ENCODE measurements at regions not wholly inside any gene's neighbourhood (a gene's known extent, or its start where the extent isn't known, plus 50 kb on each side); places are given as distances from the start of the nearest gene placed in this dataset.
A peak's percentile ranks its signal among the peaks of the same experiment; 100 is the strongest.

DNA sequence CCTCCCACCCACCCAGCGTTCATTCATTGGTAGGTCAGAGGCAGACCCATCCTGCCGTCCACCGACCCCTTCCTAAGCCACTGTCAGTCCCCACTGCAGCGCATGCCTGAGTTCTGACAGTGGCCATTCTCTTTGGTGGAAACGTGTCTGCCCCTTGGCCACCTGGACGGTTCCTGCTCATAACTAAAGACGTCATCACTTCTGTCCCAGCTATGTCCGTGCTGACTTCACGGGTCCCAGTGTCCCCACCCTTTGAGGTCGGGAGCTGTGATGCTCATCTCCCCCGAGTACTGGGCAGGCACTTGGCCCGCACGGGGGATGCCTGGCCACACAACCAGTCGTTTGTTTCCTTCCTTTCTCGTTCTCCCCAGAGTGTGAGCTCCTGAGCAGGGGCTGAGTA, 267.1 kb downstream of the C16orf95 start:
- Histone ChIP-seq H3K9me3 (peaks cover 0 to 3% of the 10 kb centered on the region in 2 donors), H3K4me1 (no peaks in the 10 kb centered on the region), H3K36me3 (no peaks in the 10 kb centered on the region), H3K27ac (no peak overlapping the region), H3K27me3 (peaks cover 0 to 60% of the 10 kb centered on the region in 2 donors), H3K4me3 (no peak overlapping the region)
- TF ChIP-seq, protein P1, sequence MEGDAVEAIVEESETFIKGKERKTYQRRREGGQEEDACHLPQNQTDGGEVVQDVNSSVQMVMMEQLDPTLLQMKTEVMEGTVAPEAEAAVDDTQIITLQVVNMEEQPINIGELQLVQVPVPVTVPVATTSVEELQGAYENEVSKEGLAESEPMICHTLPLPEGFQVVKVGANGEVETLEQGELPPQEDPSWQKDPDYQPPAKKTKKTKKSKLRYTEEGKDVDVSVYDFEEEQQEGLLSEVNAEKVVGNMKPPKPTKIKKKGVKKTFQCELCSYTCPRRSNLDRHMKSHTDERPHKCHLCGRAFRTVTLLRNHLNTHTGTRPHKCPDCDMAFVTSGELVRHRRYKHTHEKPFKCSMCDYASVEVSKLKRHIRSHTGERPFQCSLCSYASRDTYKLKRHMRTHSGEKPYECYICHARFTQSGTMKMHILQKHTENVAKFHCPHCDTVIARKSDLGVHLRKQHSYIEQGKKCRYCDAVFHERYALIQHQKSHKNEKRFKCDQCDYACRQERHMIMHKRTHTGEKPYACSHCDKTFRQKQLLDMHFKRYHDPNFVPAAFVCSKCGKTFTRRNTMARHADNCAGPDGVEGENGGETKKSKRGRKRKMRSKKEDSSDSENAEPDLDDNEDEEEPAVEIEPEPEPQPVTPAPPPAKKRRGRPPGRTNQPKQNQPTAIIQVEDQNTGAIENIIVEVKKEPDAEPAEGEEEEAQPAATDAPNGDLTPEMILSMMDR (IDR thresholded peaks at IDR 0.05) = no peak
- intact Hi-C loops (cut with DNase I) = no loop called here
- no peak for DNase-seq
- no peak for ATAC-seq

DNA sequence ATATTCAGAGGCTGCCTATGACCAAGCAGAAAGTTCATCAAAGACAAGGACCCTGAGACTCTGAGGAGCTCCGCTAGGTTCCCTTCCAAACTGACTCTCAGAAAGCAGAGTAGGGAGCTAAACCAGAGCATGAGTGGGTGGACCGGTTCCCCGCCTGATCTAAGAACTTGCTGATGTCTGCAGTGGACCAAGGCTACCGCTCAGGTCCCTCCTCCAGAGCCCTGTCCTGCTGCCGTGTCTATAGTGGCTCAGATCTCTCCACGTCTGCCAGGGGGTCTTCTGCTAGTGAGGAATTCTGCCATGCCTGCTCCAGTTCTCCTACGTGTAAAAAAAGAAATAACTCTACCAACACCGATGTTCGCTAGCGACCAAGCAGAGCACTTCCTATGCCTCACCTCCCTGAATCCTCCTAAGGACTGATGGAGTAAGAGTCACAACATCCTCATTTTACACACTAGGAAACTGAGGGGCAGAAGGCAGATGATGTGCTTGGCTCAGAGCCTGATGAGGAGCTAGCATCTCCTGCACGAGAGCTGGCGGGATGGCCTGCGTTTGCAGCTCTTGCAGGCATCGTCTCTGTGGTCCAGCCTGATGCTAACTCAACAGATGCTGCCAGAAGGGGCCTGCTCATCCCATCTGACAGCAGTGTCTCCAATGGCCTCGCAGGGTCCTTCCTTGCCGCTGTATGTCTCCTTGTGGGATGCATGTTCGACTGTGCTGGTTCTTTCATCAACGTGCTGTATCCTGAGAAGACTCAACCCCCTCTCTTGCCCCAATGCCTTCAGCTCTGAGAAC, 265.5 kb downstream of the C16orf95 start:
- intact Hi-C loops (cut with DNase I) = no loop called here
- H3K9me3 ChIP-seq = peaks cover 0 to 3% of the 10 kb centered on the region in 2 donors
- peaks cover 0 to 55% of the 10 kb centered on the region in 2 donors for H3K27me3 ChIP-seq
- no peaks in the 10 kb centered on the region for H3K36me3 ChIP-seq
- DNase-seq (no peak), ATAC-seq (no peak)
- H3K4me3 ChIP-seq = no peak overlapping the region
- H3K4me1 ChIP-seq = no peaks in the 10 kb centered on the region
- TF ChIP-seq, protein P1 (IDR thresholded peaks at IDR 0.05) = no peak
- no peak overlapping the region for H3K27ac ChIP-seq

DNA sequence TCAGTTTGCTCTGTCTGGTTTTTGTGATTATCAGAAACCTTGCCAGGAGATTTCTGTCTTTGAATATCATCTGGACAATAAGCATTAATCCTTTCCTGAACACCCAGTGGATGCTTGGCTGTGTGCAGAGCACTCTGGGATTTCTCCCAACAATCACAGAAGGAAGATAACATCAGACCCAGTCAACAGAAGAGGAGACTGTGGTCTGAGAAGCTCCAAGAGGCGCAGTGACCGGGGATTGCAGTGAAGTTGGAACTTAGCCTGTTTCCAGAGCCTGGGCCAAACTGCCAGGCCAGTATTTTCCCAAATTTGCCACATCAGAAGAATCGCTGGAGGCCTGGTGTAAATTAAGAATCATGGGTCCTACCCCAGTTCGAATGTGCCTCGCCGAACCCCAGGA, 264.7 kb downstream of the C16orf95 start:
- DNase-seq (no peak), ATAC-seq (no peak)
- Histone ChIP-seq H3K36me3 (no peaks in the 10 kb centered on the region), H3K4me1 (no peaks in the 10 kb centered on the region), H3K9me3 (peaks cover 0 to 3% of the 10 kb centered on the region in 2 donors), H3K27ac (no peak overlapping the region), H3K4me3 (no peak overlapping the region), H3K27me3 (peaks cover 0 to 54% of the 10 kb centered on the region in 2 donors)
- intact Hi-C loops (cut with DNase I) = no loop called here
- TF ChIP-seq, protein P1 (IDR thresholded peaks at IDR 0.05) = no peak

DNA sequence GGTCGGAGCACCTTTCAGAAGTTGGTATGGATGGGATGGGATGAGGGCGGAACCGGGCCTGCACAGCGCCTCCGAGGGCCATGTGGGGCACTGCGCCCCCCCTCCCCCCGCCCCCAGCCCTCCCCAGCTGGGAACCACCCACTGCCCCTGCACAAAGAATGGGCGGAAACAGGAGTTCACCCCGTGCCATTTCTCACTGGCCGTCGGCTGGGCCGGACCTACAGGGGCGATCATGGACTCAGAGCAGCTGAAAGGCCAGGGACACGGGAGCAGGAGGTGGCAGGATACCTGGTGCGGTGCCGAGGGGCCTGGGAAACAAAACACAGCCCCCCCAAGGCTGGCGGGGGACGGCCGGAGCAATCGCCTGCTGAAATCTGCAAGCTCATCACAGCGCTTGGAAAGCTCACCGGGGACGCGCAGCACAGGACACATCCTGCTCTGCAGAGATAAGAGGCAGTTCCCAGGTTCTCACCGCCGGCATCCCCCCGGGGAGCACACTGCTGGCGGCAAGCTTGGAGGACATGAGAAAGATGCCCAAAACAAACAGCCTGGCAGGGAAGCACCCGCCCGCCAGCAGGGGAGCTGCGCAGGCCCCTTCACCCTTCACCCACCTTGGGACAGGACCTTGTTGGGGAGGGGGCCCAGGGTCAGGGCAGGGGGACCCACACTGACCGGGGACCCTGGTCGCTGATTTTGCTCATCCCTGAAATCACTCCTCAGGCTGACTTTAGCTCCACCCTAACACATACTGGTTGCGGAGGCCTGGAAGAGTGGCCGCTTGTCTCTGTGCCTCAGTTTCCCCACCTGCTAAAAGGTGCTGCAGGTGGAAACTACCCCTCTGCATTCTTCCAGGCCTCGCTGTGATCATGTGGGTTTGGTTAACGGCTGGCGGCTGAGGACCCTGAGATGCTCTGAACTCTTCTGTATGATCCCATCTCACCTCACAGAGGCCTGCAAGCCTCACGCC, 263.9 kb downstream of the C16orf95 start:
- no peaks in the 10 kb centered on the region for H3K36me3 ChIP-seq
- H3K4me1 ChIP-seq = no peaks in the 10 kb centered on the region
- H3K9me3 ChIP-seq = peaks cover 0 to 3% of the 10 kb centered on the region in 2 donors
- peak; percentile 26 for ATAC-seq
- H3K27me3 ChIP-seq = peaks cover 0 to 53% of the 10 kb centered on the region in 2 donors
- DNase-seq = no peak
- intact Hi-C loops (cut with DNase I) = no loop called here
- TF ChIP-seq, protein P1 (IDR thresholded peaks at IDR 0.05) = no peak
- H3K4me3 ChIP-seq = no peak overlapping the region
- H3K27ac ChIP-seq = no peak overlapping the region

DNA sequence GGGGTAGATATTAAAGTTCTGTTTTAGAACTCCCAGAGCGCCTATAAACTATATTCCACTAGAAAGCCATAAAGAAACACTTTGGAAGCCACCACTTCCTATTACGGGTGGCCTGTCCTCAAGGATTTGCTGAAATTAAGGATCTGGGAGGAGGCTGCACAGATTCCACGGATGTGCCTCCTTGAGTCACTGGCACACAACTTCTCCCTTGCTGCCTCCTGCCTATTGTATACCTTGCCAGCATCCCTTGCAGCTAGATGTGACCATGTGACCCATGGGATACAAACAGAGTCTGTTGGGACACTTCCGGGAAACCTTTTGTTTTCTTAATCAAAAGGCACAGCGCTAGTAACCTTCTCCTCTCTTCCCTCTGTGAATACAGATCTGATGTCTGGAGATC, 263.0 kb downstream of the C16orf95 start:
- Histone ChIP-seq H3K27ac (no peak overlapping the region), H3K27me3 (peaks cover 0 to 48% of the 10 kb centered on the region in 2 donors), H3K4me1 (no peaks in the 10 kb centered on the region), H3K4me3 (no peak overlapping the region), H3K36me3 (no peaks in the 10 kb centered on the region), H3K9me3 (peaks cover 0 to 3% of the 10 kb centered on the region in 2 donors)
- DNase-seq (no peak), ATAC-seq (no peak)
- TF ChIP-seq, protein P1 (IDR thresholded peaks at IDR 0.05) = no peak
- intact Hi-C loops (cut with DNase I) = no loop called here
